ENCODE measurements at regions not wholly inside any gene's neighbourhood (a gene's known extent, or its start where the extent isn't known, plus 50 kb on each side); places are given as distances from the start of the nearest gene placed in this dataset.
"Not testable (repeated sequence)": the region's sequence is repeated elsewhere in the genome, so short reads cannot be mapped to it uniquely, and the experiment has no call there.

GRCh38 chr16:29578898-29579297, 72.7 kb upstream of the NPIPB12 start:
- not testable (repeated sequence) for DNase-seq

- DNase-seq = not testable (repeated sequence)
Observed at GRCh38 chr16:29581764-29582163, 75.6 kb upstream of the NPIPB12 start.

- DNase-seq = not testable (repeated sequence)
Observed at GRCh38 chr16:29591919-29592318, 71.1 kb upstream of the SPN start.

- not testable (repeated sequence) for DNase-seq
Observed at GRCh38 chr16:29594269-29594925, 68.7 kb upstream of the SPN start.

GRCh38 chr16:29594926-29595838, 67.9 kb upstream of the SPN start:
- peak; percentile 85 for DNase-seq

- not testable (repeated sequence) for DNase-seq
Observed at GRCh38 chr16:29597030-29597429, 66.0 kb upstream of the SPN start.

- DNase-seq = not testable (repeated sequence)
Observed at GRCh38 chr16:29600111-29601000, 62.7 kb upstream of the SPN start.

GRCh38 chr16:29602247-29602625, 60.8 kb upstream of the SPN start:
- DNase-seq = not testable (repeated sequence)

GRCh38 chr16:29602683-29603088, 60.4 kb upstream of the SPN start:
- DNase-seq = not testable (repeated sequence)

GRCh38 chr16:29604631-29605549, 58.2 kb upstream of the SPN start:
- DNase-seq = peak; percentile 74

GRCh38 chr16:29605593-29606205, 57.3 kb upstream of the SPN start:
- not testable (repeated sequence) for DNase-seq

GRCh38 chr16:29606669-29607427, 56.2 kb upstream of the SPN start:
- DNase-seq = not testable (repeated sequence)

GRCh38 chr16:29607428-29607823, 55.6 kb upstream of the SPN start:
- DNase-seq = not testable (repeated sequence)

GRCh38 chr16:29612381-29613306, 50.4 kb upstream of the SPN start:
- DNase-seq = not testable (repeated sequence)

Data from fibroblast of skin of right quadriceps (primary cell).